HEK293 (cell line): ENCODE measurements at regions not wholly inside any gene's neighbourhood (a gene's known extent, or its start where the extent isn't known, plus 50 kb on each side); places are given as distances from the start of the nearest gene placed in this dataset.

Experiments used
- CTCF ChIA-PET: fragments of 350-600 bp; formaldehyde crosslinking; extraction: SDS; loops from one replicate; lab custom pipeline; 2021; ENCODE audit warnings: antibody characterized with exemption; lab: Yijun Ruan, JAX
- POLR2A ChIA-PET: fragments of 300-600 bp; formaldehyde crosslinking; extraction: SDS; loops from one replicate; lab custom pipeline; 2020; ENCODE audit warnings: antibody characterized with exemption, inconsistent platforms; lab: Yijun Ruan, JAX
- H3K27ac ChIP-seq: fragments of 200-500 bp; sonication (Bioruptor generic); 2 replicates; pipeline ENCODE4 v1.5.1; 2014; ENCODE audit warnings: low read depth, low read length, control low read depth, inconsistent platforms; ENCODE audit errors: extremely low read depth
- H3K36me3 ChIP-seq, 2 experiments: fragments of 200-500 bp in 1 of 2; sonication (Bioruptor generic) in 1 of 2; 1 replicate in 1 of 2; 2 replicates in 1 of 2; pipeline ENCODE4 v1.5.1; 2014 to 2017; ENCODE audit warnings: inconsistent platforms in 2 of 2, low read length in 2 of 2; ENCODE audit not compliant: control insufficient read depth in 2 of 2, insufficient read depth in 1 of 2
- H3K4me1 ChIP-seq: fragments of 200-500 bp; sonication (Bioruptor generic); 2 replicates; pipeline ENCODE4 v1.5.1; 2014; ENCODE audit warnings: mild to moderate bottlenecking, low read length, inconsistent platforms; ENCODE audit not compliant: control insufficient read depth, insufficient read depth
- H3K4me3 ChIP-seq: 2 replicates; pipeline ENCODE4 v1.5.1; 2011; ENCODE audit warnings: low read depth, mild to moderate bottlenecking, control low read depth, low read length, moderate library complexity
- H3K9me3 ChIP-seq: fragments of 200-500 bp; sonication (Bioruptor generic); 2 replicates; pipeline ENCODE4 v1.5.1; 2014; ENCODE audit warnings: low read depth, low read length, inconsistent platforms; ENCODE audit not compliant: control insufficient read depth, insufficient read depth
- PBX3 ChIP-seq: sonication (generic); formaldehyde crosslinking; IDR thresholded peaks from 2 replicates; pipeline ENCODE4 v1.8.1; 2022; ENCODE audit warnings: mild to moderate bottlenecking, moderate library complexity, missing genetic modification reagents
- SCRT2 ChIP-seq: fragments of 450-650 bp; formaldehyde crosslinking; IDR thresholded peaks from 2 replicates; pipeline ENCODE4 v1.5.1; 2016; ENCODE audit warnings: missing biosample characterization, missing genetic modification characterization
- ZBTB11 ChIP-seq: fragments of 450-650 bp; formaldehyde crosslinking; conservative IDR thresholded peaks from 2 replicates; pipeline ENCODE4 v1.5.1; 2016; ENCODE audit warnings: low read depth, missing biosample characterization, missing genetic modification characterization
- ZBTB49 ChIP-seq: fragments of 450-650 bp; formaldehyde crosslinking; IDR thresholded peaks from 2 replicates; pipeline ENCODE4 v1.5.1; 2016; ENCODE audit warnings: missing biosample characterization, missing genetic modification characterization, low read depth
- ZFP41 ChIP-seq: fragments of 450-650 bp; formaldehyde crosslinking; IDR thresholded peaks from 2 replicates; pipeline ENCODE4 v1.5.1; 2016; ENCODE audit warnings: missing biosample characterization, missing genetic modification characterization, borderline replicate concordance
- ZNF133 ChIP-seq: fragments of 450-650 bp; formaldehyde crosslinking; IDR thresholded peaks from 2 replicates; pipeline ENCODE4 v1.5.1; 2016; ENCODE audit warnings: missing biosample characterization, missing genetic modification characterization
- ZNF18 ChIP-seq: fragments of 450-650 bp; formaldehyde crosslinking; IDR thresholded peaks from 2 replicates; pipeline ENCODE4 v1.5.1; 2016; ENCODE audit warnings: missing biosample characterization, missing genetic modification characterization
- ZNF280D ChIP-seq: fragments of 450-650 bp; formaldehyde crosslinking; IDR thresholded peaks from 2 replicates; pipeline ENCODE4 v1.5.1; 2016; ENCODE audit warnings: missing biosample characterization, missing genetic modification characterization
- ZNF518A ChIP-seq: fragments of 450-650 bp; formaldehyde crosslinking; conservative IDR thresholded peaks from 2 replicates; pipeline ENCODE4 v1.5.1; 2016; ENCODE audit warnings: low read depth, missing biosample characterization, missing genetic modification characterization
- ZSCAN4 ChIP-seq: fragments of 450-650 bp; formaldehyde crosslinking; IDR thresholded peaks from 2 replicates; pipeline ENCODE4 v1.5.1; 2017; ENCODE audit warnings: missing biosample characterization, missing genetic modification characterization

GRCh38 chr15:53328341-53328740, 431.1 kb downstream of the WDR72 start (continued):
- TF ChIP-seq ZBTB11 (tag by site-specific recombination): no peak
- TF ChIP-seq ZNF133 (tag by site-specific recombination): no peak
- no peak for TF ChIP-seq ZBTB49 (tag by site-specific recombination)
- no peak for TF ChIP-seq ZNF18 (tag by site-specific recombination)

GRCh38 chr15:53324061-53324460, 435.4 kb downstream of the WDR72 start:
- no peaks in the 10 kb centered on the region for H3K4me1 ChIP-seq
- H3K36me3 ChIP-seq: no peaks in the 10 kb centered on the region
- CTCF ChIA-PET: no interaction called here
- POLR2A ChIA-PET: no interaction called here
- TF ChIP-seq ZFP41: no peak
- no peak for TF ChIP-seq ZNF518A (tag by site-specific recombination)
- no peak overlapping the region for H3K4me3 ChIP-seq
- no peaks in the 10 kb centered on the region for H3K9me3 ChIP-seq
- no peak overlapping the region for H3K27ac ChIP-seq

- no peak overlapping the region for H3K27ac ChIP-seq
- H3K4me1 ChIP-seq: no peaks in the 10 kb centered on the region
- no peak overlapping the region for H3K4me3 ChIP-seq
- no peaks in the 10 kb centered on the region for H3K9me3 ChIP-seq
- ChIA-PET CTCF (no interaction called here), POLR2A (no interaction called here)
- no peaks in the 10 kb centered on the region for H3K36me3 ChIP-seq
- no peak for TF ChIP-seq SCRT2 (tag by site-specific recombination)
- no peak for TF ChIP-seq ZSCAN4 (tag by site-specific recombination)
- TF ChIP-seq PBX3: no peak
- no peak for TF ChIP-seq ZNF280D (tag by site-specific recombination)
These were observed 436.3 kb downstream of the WDR72 start for GRCh38 chr15:53323191-53323590.
